Mucosa of descending colon (tissue), 3 donors: ENCODE measurements at regions not wholly inside any gene's neighbourhood (a gene's known extent, or its start where the extent isn't known, plus 50 kb on each side); places are given as distances from the start of the nearest gene placed in this dataset.
A peak's percentile ranks its signal among the peaks of the same experiment; 100 is the strongest.

Source experiments
- ATAC-seq: fragments of 200-7000 bp; cut with Tn5 transposase; one replicate; pipeline ENCODE4 v1.9.1; 2020; ENCODE audit warnings: mild to moderate bottlenecking, moderate library complexity
- DNase-seq, 3 donors: peaks; one replicate each; pipeline ENCODE4 v3.0.0-alpha.2; 2020
- H3K36me3 ChIP-seq: fragments of 200-600 bp; one replicate; pipeline ENCODE4 v1.8.0; 2021; ENCODE audit warnings: low read depth, mild to moderate bottlenecking
- H3K4me1 ChIP-seq: fragments of 200-600 bp; one replicate; pipeline ENCODE4 v1.8.0; 2021; ENCODE audit warnings: low read depth, mild to moderate bottlenecking
- H3K4me3 ChIP-seq: fragments of 200-600 bp; one replicate; pipeline ENCODE4 v1.8.0; 2021; ENCODE audit warnings: mild to moderate bottlenecking
- H3K9me3 ChIP-seq: fragments of 200-600 bp; one replicate; pipeline ENCODE4 v1.8.0; 2021; ENCODE audit warnings: mild to moderate bottlenecking
- intact Hi-C, 2 donors: fragments of 100-400 bp; cut with DNase I in 1 of 2; cut with micrococcal nuclease in 1 of 2; formaldehyde crosslinking; loops; one replicate each; pipeline versions ENCODE4 v1.11.0 to v1.11.1; 2022; cut with DNase I, micrococcal nuclease
- TF ChIP-seq, protein P1 (sequence below): fragments of 200-600 bp; IDR thresholded peaks from one replicate; pipeline ENCODE4 v1.8.0; 2022; ENCODE audit warnings: antibody characterized with exemption, mild to moderate bottlenecking
- donor health status: DM: no; HTN: no; CAD: no; lungs with moderate emphysema.
- donor health status: DM: no; HTN: no; CAD: no.
- donor health status: DM: no; HTN: yes; CAD: no.

DNA sequence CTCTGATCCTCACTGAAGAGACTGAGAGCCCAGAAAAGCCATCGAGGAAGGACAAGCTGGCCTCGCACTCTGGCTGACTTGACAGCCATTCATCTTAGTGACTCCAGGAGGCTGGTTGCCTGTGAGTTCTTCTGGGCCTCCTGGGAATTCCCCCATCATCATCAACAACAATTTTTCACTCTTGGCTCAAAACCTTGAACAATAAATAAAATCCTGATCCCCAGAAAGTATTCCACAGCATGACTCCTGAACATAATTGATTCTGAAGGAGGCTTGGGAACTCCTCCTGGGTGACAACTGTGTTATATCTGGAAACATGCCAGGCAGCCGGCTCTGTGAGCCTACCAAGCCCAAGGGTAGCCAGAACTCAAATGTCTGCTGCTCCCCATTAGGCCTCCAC is 188.6 kb downstream of the SHQ1 start:
- TF ChIP-seq, protein P1, sequence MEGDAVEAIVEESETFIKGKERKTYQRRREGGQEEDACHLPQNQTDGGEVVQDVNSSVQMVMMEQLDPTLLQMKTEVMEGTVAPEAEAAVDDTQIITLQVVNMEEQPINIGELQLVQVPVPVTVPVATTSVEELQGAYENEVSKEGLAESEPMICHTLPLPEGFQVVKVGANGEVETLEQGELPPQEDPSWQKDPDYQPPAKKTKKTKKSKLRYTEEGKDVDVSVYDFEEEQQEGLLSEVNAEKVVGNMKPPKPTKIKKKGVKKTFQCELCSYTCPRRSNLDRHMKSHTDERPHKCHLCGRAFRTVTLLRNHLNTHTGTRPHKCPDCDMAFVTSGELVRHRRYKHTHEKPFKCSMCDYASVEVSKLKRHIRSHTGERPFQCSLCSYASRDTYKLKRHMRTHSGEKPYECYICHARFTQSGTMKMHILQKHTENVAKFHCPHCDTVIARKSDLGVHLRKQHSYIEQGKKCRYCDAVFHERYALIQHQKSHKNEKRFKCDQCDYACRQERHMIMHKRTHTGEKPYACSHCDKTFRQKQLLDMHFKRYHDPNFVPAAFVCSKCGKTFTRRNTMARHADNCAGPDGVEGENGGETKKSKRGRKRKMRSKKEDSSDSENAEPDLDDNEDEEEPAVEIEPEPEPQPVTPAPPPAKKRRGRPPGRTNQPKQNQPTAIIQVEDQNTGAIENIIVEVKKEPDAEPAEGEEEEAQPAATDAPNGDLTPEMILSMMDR: no peak
- intact Hi-C loops: no loop called here

DNA sequence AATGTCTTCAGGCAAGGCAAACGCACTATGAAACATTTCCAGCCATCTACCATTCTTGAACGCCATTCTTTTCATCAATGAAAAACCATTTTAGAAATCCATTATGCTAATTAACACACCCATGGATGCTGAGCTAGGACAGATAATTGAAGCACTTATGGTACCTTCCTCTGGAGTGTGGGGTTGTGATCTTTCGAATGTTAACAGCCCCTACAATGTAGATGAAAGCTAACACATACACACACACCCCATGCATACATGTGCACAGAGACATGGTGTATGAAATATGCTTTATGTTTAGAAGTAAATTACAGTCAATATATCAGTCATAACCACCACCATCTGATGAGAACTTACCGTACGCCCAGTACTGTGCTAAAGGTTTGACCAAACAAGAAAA is 189.1 kb downstream of the SHQ1 start:
- H3K4me3 ChIP-seq: no peak overlapping the region
- intact Hi-C loops: no loop called here
- no peak for ATAC-seq
- no peak for DNase-seq
- TF ChIP-seq, protein P1: no peak
- H3K9me3 ChIP-seq: no peaks in the 10 kb centered on the region
- no peaks in the 10 kb centered on the region for H3K4me1 ChIP-seq
- H3K36me3 ChIP-seq: no peaks in the 10 kb centered on the region

More for the DNA sequence above, 188.6 kb downstream of the SHQ1 start:
- Histone ChIP-seq H3K36me3 (no peaks in the 10 kb centered on the region), H3K9me3 (no peaks in the 10 kb centered on the region), H3K4me3 (no peak overlapping the region), H3K4me1 (no peaks in the 10 kb centered on the region)
- no peak for DNase-seq
- no peak for ATAC-seq

DNA sequence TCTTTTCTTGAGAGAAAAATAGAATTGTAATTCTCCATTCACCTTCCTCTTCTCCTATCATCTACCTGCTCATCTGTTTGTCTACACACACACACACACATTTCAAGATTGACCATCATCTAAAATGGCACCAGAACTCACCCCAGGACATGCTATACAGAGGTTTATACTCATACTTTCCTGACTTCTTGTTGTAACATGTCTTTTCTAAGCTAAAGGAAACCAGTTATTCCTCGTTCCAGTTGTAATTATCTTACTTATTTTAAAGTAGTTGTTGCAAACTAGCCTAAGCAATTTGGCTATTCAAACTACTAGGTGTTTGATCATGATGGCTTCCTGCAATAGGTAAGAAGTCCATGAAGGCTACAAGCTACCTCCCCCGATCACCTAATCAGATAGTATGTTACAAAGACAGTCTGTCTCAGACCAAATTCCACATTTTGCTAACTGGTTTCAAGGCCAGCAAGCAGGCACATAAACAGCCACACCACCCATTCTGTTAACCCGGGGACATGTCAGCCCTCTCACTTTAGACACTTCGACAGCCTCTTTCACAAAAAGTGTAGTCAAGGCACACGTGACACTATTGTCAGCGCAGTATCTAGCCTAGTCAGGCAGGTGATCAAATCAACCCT is 189.7 kb downstream of the SHQ1 start:
- ATAC-seq: no peak
- H3K36me3 ChIP-seq: no peaks in the 10 kb centered on the region
- H3K4me3 ChIP-seq: no peak overlapping the region
- TF ChIP-seq, protein P1: no peak
- no peaks in the 10 kb centered on the region for H3K9me3 ChIP-seq
- DNase-seq: no peak
- no peaks in the 10 kb centered on the region for H3K4me1 ChIP-seq
- intact Hi-C loops: no loop called here

DNA sequence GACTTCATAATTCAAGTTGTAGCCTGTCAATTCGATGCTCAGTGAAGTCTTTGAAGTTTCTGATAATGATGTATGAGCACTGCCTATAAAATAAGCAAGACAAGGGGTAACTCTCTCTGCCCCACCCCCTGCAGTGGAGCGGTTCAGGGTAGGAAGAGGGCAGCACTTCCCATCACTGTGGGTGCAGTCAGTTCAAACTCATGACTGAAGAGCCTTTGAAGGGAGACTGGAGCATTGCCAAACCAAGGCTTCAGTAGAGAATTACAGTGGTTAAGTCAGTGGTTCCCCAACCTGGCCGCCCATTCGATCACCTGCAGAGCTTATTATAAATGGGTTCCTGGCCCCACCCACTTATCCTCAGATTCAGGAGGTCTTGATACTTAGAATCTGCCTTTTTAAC is 190.6 kb downstream of the SHQ1 start:
- peak in 1 of 3 donors; percentile 16 for DNase-seq
- peak; percentile 50 for ATAC-seq
- Histone ChIP-seq H3K4me1 (no peaks in the 10 kb centered on the region), H3K36me3 (no peaks in the 10 kb centered on the region), H3K4me3 (no peak overlapping the region), H3K9me3 (no peaks in the 10 kb centered on the region)
- TF ChIP-seq, protein P1: no peak
- intact Hi-C loops: no loop called here

DNA sequence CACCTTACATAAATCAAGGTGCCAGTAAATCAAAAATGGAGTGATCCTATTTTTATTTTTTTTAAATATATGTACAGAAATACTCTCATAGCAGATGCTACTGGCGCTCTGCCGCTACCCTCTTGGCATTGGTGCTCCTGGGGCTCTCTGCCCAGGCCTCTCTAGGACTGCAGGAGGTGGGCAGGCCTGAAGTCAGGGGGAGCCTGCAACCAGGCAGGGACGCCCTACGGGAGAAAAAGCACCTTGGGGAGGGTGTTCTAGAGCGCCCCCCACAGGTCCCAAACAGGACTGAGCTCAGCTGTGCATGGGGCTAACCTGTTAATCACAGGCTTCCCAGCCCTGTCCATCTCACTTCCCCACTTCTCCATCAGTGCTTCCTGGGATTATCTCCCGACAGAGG is 192.5 kb downstream of the SHQ1 start:
- no peaks in the 10 kb centered on the region for H3K4me1 ChIP-seq
- intact Hi-C loops: no loop called here

More for the DNA sequence above, 192.5 kb downstream of the SHQ1 start:
- no peaks in the 10 kb centered on the region for H3K36me3 ChIP-seq
- DNase-seq: no peak
- no peaks in the 10 kb centered on the region for H3K9me3 ChIP-seq
- no peak for ATAC-seq
- H3K4me3 ChIP-seq: no peak overlapping the region
- TF ChIP-seq, protein P1: no peak
